HG02798 (cell line): ENCODE measurements at regions not wholly inside any gene's neighbourhood (a gene's known extent, or its start where the extent isn't known, plus 50 kb on each side); places are given as distances from the start of the nearest gene placed in this dataset.

Source experiments
- ATAC-seq: cut with Tn5 transposase; IDR thresholded peaks from one replicate; pipeline ENCODE4 v1.9.1; 2021; ENCODE audit warnings: mild to moderate bottlenecking; ENCODE audit not compliant: unreplicated experiment, poor library complexity

GRCh38 chr9:88751781-88752180 is 216.8 kb downstream of the NXNL2 start:
- no peak for ATAC-seq

- no peak for ATAC-seq
These were observed 218.9 kb downstream of the NXNL2 start for GRCh38 chr9:88753691-88754367.

- ATAC-seq = no peak
These were observed 219.5 kb downstream of the NXNL2 start for GRCh38 chr9:88754452-88754851.

GRCh38 chr9:88754886-88755285 is 219.9 kb downstream of the NXNL2 start:
- ATAC-seq = no peak

- ATAC-seq = no peak
These were observed 222.5 kb downstream of the NXNL2 start for GRCh38 chr9:88757406-88758010.

DNA sequence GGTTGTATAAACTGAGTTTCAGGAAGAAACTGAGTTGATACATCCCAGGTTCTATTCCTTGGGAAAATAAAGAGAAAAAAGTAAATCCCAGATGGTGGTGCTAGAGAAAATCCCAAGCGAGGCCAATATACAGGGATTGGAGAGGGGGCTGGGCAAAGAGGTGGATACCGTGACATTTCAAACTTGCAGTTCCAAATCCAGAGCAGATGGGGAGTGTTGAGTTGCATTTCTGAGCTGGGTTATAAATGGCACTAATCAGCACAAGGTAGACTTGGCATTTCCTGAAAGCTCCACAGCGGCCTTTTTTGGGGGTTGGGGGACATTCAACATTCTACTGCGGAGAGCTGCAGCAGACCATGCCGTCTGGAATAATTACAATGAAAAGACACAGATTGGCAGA is 224.4 kb downstream of the NXNL2 start:
- ATAC-seq = no peak

DNA sequence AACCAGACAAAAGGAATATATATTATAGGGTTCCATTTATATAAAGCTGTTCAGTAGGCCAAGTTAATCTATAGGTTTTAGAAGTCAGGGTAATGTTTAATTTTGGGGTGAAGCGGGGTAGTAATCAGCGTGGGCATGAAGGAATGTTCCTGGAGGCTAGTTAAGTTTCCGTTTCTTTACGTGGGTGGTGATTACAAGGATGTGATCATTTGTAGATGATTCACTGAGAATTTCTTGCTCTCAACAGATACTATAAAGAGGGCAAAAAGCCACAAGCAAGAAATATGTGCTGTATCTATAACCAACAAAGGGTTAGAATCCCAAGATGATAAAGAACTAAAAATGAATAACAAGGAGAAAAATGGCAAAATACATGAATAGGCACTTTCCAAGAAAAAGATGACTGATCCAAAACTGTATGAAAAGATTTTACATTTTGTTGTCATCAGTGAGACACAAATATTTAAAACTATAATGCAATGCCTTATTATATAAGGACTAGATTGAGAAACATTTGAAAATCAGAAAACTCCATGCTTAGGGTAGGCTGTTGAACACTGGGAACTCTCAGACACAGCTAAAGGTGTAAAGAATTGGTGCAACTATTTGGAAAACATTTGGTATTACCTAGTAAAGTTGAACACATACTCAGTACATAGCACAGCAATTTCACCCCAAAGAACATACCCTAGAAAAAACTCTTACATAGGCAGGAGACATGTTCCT is 224.3 kb upstream of the S1PR3 start:
- ATAC-seq = no peak

GRCh38 chr9:88767504-88767790 is 223.8 kb upstream of the S1PR3 start:
- no peak for ATAC-seq

GRCh38 chr9:88772575-88772974 is 218.7 kb upstream of the S1PR3 start:
- ATAC-seq = no peak

GRCh38 chr9:88773126-88773525 is 218.1 kb upstream of the S1PR3 start:
- no peak for ATAC-seq

DNA sequence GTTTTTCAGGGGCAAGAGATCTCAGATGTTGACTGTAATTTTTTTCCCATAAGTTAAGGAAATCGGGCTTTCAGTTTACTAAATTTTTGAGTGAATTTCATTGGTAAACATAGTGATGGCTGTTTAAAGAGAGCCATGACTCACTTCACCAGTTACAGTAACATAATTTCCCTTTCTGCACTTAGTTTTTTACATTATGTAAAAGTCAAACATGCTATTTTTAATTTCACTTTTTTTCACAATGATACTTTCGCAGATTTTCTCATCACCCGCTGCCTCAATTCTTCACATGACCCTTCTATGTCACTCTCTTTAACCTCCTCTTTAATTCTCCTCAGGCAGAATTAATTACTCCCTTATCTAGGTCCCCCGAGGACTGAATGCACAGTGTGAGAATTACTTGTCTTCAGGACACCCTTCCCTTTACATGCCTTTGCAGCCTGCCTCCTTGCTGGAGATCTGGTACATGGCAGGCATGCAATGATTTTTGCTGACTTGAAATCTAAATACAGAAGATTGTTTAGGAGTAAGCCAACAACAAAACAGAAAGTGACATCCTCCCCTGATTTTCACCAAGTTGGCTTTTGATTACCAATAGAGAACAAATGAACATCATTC is 217.5 kb upstream of the S1PR3 start:
- no peak for ATAC-seq

GRCh38 chr9:88775037-88775471 is 216.2 kb upstream of the S1PR3 start:
- no peak for ATAC-seq

DNA sequence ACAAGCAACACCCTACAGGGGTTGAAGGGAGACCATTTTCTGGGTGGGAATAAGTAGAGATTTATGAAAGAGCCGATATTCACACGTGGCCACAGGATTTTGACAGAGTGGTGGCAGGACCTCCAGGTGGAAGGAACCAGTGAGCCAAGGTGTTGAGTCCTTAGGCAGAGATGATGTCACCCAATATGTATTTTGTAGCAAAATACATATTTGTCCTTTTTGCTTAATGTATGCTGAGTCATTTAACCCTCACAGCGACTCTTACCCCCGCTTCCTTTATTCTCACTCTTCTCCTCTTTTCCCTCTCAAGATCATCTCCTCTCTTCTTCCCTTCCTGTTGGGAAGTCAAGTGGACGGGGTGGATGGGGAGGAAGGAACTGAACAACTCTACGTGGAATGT is 215.7 kb upstream of the S1PR3 start:
- no peak for ATAC-seq

DNA sequence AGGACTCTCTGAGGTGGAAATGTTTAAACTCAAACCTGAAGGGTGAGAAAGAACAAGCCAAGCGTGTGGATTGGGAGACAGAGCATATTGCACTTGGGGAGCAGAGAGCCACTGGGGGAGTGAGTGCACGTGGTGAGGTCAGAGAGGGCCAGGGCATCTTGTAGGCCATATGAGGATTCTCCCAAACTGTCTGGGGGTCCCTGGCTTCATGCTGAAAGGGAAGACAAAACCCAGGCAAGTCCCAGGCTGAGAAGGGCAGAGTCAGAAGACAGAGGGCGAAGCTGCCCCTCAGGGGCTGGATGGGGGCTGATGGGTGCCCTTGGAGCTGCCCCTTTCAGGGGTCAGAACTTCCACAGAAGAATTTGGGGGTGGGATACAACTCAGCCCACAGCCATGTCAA is 215.3 kb upstream of the S1PR3 start:
- no peak for ATAC-seq

GRCh38 chr9:88776717-88777497 is 214.4 kb upstream of the S1PR3 start:
- no peak for ATAC-seq

DNA sequence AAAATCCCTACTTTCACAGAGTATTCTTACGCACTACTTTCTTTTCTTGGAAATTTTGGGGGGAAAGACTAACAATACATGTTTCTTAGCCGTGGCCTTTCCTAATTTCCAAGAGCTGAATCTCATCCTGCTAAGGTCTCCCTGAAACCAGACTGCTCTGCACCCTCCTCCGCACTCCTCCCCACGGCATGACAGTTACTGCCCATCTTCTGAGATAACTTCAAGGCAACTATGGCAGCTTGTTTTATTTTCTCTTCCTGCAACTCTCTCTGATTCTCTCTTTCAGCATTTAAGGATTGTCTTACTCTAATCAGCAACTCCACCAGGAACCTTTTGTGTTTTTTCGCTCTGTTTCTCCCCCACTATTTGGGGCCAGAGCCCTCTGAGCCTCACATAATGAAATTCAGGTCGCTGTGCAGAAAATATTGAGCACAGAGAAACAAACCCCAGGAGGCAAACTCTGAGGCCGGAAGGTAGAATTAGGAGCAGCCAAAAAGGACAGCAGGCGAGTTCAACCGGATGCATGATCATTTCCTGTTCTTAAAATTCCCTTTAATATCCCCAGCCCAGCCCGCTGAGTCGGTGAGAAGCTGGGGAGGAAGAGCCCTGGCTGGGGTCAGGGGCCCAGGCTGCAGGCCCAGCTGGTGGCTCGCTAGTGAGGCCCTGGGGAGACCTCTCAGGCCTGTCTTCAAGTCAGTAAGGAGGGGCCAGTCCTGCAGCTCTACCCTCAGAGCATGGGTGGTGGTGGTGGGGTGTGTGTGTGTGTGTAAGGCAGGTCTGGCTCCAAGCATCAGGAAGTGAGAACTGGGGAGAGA is 213.6 kb upstream of the S1PR3 start:
- no peak for ATAC-seq

DNA sequence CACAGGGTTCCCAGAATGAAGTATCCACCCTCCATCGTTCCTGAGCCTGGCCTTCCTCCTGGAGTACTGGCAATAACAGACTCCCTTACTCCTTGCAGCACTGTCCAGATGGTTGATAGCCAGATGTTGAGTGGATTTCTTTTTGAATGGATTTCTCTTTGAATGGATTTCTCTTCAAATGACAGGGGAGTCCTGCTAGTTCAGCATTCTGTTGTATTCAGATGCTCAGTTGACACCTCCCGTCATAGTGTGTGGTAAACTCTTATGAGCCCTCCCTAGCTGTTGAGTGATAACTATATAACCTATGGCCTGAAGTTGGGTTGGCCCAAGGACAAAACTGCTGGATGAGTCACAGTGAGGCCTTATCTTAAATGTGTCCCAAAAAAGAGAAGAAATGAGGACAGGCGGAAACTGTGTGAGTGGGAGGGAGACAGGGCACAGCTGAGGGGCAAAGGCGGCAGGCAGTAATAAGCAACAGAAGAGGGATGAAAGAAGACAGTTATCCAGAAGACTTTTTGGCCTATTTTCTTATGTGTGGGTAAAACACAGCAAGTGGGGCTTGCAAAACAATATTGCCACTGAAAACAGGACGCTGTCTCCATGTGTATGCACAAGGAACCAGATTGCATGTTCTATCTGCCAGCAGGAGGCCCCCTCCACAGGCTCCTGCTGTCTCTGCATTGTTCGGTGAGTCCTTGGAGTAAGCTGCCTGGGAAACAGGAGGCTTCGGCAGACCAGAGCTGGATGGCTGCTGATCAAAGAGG is 209.5 kb upstream of the S1PR3 start:
- ATAC-seq = no peak

GRCh38 chr9:88782931-88783710 is 208.1 kb upstream of the S1PR3 start:
- ATAC-seq = no peak
